ENCODE measurements at regions not wholly inside any gene's neighbourhood (a gene's known extent, or its start where the extent isn't known, plus 50 kb on each side); places are given as distances from the start of the nearest gene placed in this dataset.

- no peak for DNase-seq
These were observed 62.7 kb upstream of the GALNT5 start for GRCh38 chr2:157194844-157195243.

- DNase-seq: no peak
These were observed 60.5 kb upstream of the GALNT5 start for GRCh38 chr2:157196956-157197355.

DNA sequence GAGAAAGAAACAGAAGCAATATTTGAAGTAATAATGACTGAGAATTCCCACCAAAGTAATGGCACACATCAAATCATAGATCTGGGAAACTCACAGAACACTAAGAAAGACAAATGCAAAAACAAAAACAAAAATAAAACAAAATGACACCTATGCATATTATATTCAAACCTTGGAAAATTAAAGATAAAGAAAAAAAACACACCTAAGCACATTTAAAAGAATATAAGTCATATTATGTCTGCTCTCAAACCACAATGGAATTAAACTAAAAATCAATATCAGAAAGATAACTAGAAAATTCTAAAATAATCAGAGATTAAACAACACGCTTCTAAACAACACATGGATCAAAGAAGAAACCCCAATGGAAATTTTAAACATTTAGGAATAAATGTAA is 59.7 kb upstream of the GALNT5 start:
- no peak for DNase-seq

GRCh38 chr2:157203651-157204050 is 53.9 kb upstream of the GALNT5 start:
- DNase-seq: no peak

GRCh38 chr2:157204401-157204800 is 53.1 kb upstream of the GALNT5 start:
- no peak for DNase-seq

DNA sequence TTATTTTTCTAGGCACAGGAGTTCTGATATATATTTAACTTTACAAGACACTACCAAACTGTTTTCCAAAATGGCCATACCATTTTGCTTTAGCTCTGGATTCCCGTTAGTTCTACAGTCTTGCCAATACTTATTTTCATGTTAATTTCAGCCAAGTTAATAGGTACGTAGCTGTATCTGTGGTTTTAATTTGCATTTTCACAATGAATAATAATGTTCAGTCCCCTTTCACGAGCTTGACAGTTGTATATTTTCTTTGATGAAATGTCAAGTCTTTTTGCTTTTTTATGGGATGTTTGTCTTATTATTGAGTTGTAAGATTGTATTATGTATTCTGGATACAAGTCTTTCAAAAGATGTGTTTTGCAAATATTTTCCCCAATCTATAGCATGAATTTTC is 50.6 kb upstream of the GALNT5 start:
- no peak for DNase-seq
